GM12872 (cell line): ENCODE measurements at regions not wholly inside any gene's neighbourhood (a gene's known extent, or its start where the extent isn't known, plus 50 kb on each side); places are given as distances from the start of the nearest gene placed in this dataset.

Experiments used
- TF ChIP-seq, protein P1 (sequence below): IDR thresholded peaks from 3 replicates; pipeline ENCODE4 v1.5.1; 2011; ENCODE audit warnings: low read depth, mild to moderate bottlenecking, low read length, moderate library complexity; ENCODE audit not compliant: insufficient read depth

DNA sequence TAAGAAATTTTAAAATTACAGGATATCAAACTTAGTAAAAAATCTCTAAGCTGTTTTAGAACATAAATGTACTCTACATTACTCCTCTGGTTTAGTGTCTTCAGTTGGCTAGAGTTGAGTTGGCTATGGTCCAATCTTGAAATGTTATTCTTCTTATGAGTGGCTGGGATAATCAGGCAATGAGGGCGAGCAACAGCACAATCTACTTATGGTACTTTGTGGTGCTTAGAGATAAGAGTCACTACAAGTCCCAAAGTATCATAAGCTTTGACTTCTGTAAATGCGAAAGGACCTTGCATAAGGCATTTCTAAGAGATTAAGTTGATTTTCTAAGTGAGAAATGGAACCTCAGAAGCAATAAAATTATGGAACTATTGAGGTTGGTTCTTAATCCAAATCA lies 361.7 kb downstream of the GPD2 start:
- TF ChIP-seq, protein P1, sequence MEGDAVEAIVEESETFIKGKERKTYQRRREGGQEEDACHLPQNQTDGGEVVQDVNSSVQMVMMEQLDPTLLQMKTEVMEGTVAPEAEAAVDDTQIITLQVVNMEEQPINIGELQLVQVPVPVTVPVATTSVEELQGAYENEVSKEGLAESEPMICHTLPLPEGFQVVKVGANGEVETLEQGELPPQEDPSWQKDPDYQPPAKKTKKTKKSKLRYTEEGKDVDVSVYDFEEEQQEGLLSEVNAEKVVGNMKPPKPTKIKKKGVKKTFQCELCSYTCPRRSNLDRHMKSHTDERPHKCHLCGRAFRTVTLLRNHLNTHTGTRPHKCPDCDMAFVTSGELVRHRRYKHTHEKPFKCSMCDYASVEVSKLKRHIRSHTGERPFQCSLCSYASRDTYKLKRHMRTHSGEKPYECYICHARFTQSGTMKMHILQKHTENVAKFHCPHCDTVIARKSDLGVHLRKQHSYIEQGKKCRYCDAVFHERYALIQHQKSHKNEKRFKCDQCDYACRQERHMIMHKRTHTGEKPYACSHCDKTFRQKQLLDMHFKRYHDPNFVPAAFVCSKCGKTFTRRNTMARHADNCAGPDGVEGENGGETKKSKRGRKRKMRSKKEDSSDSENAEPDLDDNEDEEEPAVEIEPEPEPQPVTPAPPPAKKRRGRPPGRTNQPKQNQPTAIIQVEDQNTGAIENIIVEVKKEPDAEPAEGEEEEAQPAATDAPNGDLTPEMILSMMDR, result no peak

DNA sequence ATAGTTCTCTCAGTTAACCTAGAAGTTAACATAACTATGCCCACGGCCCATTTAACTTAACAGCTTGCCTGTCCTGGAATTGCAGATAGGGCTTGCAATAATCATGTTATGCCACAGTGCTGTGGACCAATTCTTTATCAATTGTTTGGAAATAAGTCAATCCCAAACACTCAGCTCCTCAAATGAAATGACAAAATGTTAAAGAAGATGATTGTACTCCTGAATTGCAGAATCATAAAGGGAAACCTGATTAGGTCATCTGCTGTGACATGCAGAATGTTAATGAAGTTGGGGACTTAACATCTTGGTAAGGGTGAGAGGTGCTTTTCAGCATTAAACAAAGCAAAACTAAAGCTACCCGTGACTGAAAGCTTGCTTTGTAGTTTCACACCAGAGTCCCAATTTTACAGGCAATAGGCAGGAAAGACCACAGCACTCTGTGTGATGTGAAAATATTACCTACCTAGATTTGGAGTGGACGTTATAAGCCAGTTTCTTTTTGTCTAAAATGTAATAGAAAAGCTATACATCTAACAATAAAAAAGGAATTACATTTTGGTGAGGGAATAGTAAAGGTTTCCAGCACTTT lies 364.0 kb downstream of the GPD2 start:
- TF ChIP-seq, protein P1, result no peak

DNA sequence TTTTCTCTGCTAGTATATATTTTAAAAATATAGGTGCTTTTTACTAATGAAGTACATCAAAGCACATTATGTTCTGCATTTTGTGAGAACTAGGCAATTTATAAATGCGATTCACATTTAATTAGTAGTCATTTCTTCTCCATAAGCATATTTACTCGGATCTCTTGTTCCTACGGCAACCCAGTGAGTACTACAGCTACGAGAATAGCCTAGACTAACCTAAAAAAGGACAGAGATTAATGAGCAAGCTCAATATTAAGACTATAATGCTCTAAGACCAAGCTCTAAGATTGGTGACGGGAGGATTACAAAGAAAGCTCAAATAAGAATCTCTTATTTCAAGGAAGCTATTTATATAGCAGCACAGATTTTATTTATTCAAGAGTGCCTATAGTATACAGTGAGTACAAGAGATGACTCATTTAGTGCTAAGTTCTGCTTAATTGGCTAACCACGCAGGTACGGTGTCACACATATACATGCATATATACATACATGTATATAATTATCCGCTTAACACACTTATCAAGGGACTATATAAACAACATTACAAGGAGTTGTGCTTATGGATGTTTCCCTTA lies 364.7 kb downstream of the GPD2 start:
- TF ChIP-seq, protein P1, result no peak

DNA sequence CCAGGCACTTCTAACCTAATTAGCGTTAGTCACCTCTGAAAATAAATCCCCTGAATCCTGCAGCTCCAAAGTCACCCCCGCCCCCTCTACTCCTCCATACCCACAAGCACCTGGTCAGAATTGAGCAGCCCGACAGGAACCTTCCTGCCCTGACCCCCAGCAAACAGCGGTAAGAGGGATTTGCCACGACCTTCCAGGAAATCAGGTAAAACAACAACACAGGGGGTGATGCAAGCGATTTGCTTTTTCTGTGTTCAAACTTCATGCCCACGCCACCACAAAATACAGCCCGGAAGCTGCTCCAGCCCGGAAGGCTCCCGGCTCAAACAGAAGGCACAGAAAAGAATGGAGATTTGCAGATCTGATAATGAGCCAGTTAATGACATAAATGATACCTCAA lies 367.1 kb downstream of the GPD2 start:
- TF ChIP-seq, protein P1, result no peak

DNA sequence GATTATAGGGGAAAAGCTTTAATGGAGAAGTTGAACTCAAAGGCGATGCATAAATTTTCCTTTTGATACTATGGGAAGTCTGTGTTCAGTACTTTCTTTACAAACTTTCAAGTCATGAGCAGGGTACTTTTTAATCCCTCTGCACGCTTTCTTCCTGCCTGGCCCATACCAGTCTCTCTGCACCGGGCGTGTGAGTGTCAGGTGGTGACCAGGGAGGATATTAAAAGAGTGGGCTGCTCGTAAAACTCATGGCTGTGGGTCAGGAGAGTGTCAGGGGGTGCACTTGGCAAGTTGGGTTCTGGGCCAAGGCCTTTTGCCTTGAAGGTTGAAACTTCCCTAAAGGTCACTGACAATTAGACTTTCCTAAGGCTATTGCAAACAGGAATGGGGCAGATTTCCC lies 367.8 kb downstream of the GPD2 start:
- TF ChIP-seq, protein P1, result no peak

DNA sequence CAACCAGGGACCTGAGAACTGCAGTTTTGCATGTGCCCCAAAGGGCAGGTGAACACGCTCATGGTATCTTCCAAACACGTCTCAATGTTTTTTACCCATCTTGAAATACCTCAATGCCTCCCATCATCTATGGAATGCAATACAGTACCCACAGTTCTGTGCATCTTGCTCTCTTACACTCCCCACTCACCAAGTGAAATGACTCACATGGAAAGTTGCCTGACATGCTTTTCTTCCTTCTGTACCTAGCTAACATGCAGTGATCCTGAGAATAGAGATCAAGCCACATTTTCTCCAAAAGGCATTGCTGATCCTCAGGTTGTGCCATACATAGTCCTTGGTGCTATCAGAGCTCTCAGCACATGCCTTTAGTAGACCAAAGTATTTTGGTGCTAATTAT lies 373.9 kb downstream of the GPD2 start:
- TF ChIP-seq, protein P1, result no peak

DNA sequence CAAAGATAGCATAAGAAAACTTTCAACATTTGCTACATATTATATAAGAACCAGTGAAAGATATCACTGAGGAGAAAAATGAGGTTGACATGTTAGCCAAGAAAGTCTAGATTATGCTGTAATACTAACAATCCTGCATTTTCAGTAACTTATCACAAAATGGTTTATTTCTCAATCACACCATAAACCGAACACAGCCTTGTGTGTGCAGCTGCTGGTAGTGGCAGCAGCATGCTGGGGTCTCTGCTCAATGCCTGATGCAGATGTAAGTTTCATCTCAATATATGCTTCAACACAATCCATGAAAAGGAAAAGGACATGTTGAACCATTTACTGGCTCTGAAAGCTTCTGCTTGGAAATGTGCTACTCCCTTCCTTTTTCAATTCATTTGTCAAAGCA lies 376.3 kb downstream of the GPD2 start:
- TF ChIP-seq, protein P1, result no peak

DNA sequence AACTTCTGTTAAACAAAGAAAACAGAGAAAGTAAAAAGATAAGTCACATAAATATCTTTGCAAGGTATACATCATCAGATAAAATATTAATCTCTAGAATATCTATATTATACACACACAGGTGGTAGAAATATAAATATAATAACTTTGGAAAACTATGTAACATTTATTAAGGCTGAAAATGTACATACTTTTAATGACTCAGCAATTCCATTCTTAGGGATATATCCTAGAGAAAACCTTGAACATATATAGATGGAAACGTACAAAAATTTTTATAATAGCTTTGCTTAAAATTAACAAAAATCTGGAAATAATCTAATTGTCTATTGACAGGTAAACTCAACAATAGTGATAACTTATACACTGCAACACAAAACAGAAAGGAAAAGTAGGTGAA lies 381.3 kb downstream of the GPD2 start:
- TF ChIP-seq, protein P1, result no peak
